Stimulated activated naive CD4-positive, alpha-beta T cell (primary cell): ENCODE measurements at regions not wholly inside any gene's neighbourhood (a gene's known extent, or its start where the extent isn't known, plus 50 kb on each side); places are given as distances from the start of the nearest gene placed in this dataset.

Source experiments
- DNase-seq, 6 experiments: peaks; one replicate each; lab custom pipeline; 2025; lab: John Stamatoyannopoulos, UW

- no peak for DNase-seq
These were observed 968.5 kb upstream of the GJE1 start for GRCh38 chr6:141164042-141164743.

- no peak for DNase-seq
These were observed 969.6 kb upstream of the GJE1 start for GRCh38 chr6:141163107-141163506.

- DNase-seq = no peak
These were observed 974.0 kb upstream of the GJE1 start for GRCh38 chr6:141158740-141159139.

GRCh38 chr6:141153563-141153962 lies 979.2 kb upstream of the GJE1 start:
- DNase-seq = peak in 4 of 6 experiments; percentile 3 to 62 (median 18)

- no peak for DNase-seq
These were observed 979.8 kb upstream of the GJE1 start for GRCh38 chr6:141152951-141153350.

GRCh38 chr6:141151710-141152417 lies 980.9 kb upstream of the GJE1 start:
- no peak for DNase-seq

GRCh38 chr6:141141870-141142269 lies 990.9 kb upstream of the GJE1 start:
- no peak for DNase-seq

GRCh38 chr6:141140905-141141304 lies 991.8 kb upstream of the GJE1 start:
- no peak for DNase-seq

- no peak for DNase-seq
These were observed 993.3 kb upstream of the GJE1 start for GRCh38 chr6:141139461-141139860.

GRCh38 chr6:141134723-141135122 lies 998.0 kb upstream of the GJE1 start:
- no peak for DNase-seq

- DNase-seq = no peak
These were observed 998.9 kb upstream of the GJE1 start for GRCh38 chr6:141133836-141134235.

- DNase-seq = no peak
These were observed 999.4 kb upstream of the GJE1 start for GRCh38 chr6:141133346-141133745.

- no peak for DNase-seq
These were observed 1001.1 kb upstream of the GJE1 start for GRCh38 chr6:141131616-141132015.

- DNase-seq = no peak
These were observed 1009.2 kb upstream of the GJE1 start for GRCh38 chr6:141123497-141123896.

GRCh38 chr6:141123049-141123448 lies 1009.7 kb upstream of the GJE1 start:
- DNase-seq = no peak

- no peak for DNase-seq
These were observed 1013.7 kb upstream of the GJE1 start for GRCh38 chr6:141118991-141119390.

GRCh38 chr6:141117874-141118273 lies 1014.9 kb upstream of the GJE1 start:
- no peak for DNase-seq

GRCh38 chr6:141110481-141110880 lies 1022.2 kb upstream of the GJE1 start:
- no peak for DNase-seq

- no peak for DNase-seq
These were observed 1025.0 kb upstream of the GJE1 start for GRCh38 chr6:141107591-141108160.

- DNase-seq = no peak
These were observed 1027.2 kb upstream of the GJE1 start for GRCh38 chr6:141105481-141105880.

GRCh38 chr6:141103246-141103645 lies 1029.5 kb upstream of the GJE1 start:
- DNase-seq = no peak

- no peak for DNase-seq
These were observed 1035.3 kb upstream of the GJE1 start for GRCh38 chr6:141097471-141097870.

GRCh38 chr6:141095308-141095707 lies 1037.4 kb upstream of the GJE1 start:
- DNase-seq = no peak
